Large intestine (tissue), 3 donors: ENCODE measurements at regions not wholly inside any gene's neighbourhood (a gene's known extent, or its start where the extent isn't known, plus 50 kb on each side); places are given as distances from the start of the nearest gene placed in this dataset.

Source experiments
- DNase-seq, 2 donors: peaks; one replicate each; pipeline versions ENCODE4 v3.0.0 to v3.0.0-alpha.2; 2013
- H3K27ac ChIP-seq: one replicate; pipeline ENCODE4 v1.5.1; 2013; ENCODE audit warnings: low read length
- H3K27me3 ChIP-seq: 2 replicates; pipeline ENCODE4 v1.6.1; 2013; ENCODE audit warnings: low read length; ENCODE audit not compliant: control insufficient read depth, insufficient read depth
- H3K36me3 ChIP-seq: 2 replicates; pipeline ENCODE4 v1.6.1; 2013; ENCODE audit warnings: low read length; ENCODE audit not compliant: control insufficient read depth, insufficient read depth
- H3K4me1 ChIP-seq: one replicate; pipeline ENCODE4 v1.6.1; 2013; ENCODE audit warnings: low read length; ENCODE audit not compliant: control insufficient read depth, insufficient read depth
- H3K4me3 ChIP-seq: one replicate; pipeline ENCODE4 v1.5.1; 2013; ENCODE audit warnings: low read length
- H3K9me3 ChIP-seq: one replicate; pipeline ENCODE4 v1.6.1; 2013; ENCODE audit warnings: mild to moderate bottlenecking, low read depth, low read length, moderate library complexity; ENCODE audit not compliant: control insufficient read depth
- WGBS: methylation state at CpG from one replicate; pipeline ENCODE4 v1.1.5; 2013; ENCODE audit warnings: low lambda C conversion rate; ENCODE audit not compliant: insufficient coverage; 5-methylcytosine and 5-hydroxymethylcytosine counted together

- no peaks in the 10 kb centered on the region for H3K27me3 ChIP-seq
- no peaks in the 10 kb centered on the region for H3K36me3 ChIP-seq
- DNase-seq, result no peak
- WGBS, result no CpG with 5 or more reads among the region's 4 CpGs
- H3K27ac ChIP-seq, result no peak overlapping the region
- no peaks in the 10 kb centered on the region for H3K4me1 ChIP-seq
- H3K4me3 ChIP-seq, result no peak overlapping the region
- H3K9me3 ChIP-seq, result no peaks in the 10 kb centered on the region
These were observed 351.1 kb downstream of the GRXCR1 start for GRCh38 chr4:43243433-43244116.

DNA sequence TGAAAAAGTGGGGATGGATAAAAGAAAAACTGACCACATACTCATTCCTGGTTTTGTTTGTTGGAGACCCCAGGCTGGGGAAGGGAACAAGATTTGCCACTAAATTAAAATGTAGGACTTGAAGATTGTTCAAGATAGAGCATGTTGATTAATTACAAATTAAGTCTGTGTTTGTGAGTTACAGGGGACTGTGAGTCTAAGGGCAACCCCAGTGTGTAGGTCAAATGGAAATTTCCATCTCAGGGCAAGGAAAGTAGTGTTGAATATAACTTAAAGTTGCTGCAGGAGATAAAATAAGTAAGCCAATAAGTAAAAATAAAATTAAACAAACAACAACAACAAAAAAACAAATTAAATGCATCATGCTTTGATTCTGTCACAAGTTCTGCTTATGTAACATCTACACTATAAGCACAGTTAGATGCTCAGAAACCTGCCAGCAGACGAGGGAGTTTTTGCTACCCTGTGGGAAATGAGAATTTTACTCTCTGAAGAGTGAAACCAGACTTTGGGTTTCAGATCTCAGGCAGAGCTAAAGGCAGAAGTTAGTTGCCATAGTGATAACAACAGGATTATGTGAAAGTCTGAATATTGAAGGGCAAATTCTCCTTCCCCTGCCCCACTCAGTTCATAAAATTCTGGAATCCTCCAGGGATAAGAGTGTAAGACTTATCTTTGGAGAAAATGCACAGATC is 352.3 kb downstream of the GRXCR1 start:
- Histone ChIP-seq H3K9me3 (no peaks in the 10 kb centered on the region), H3K27ac (no peak overlapping the region), H3K4me1 (no peaks in the 10 kb centered on the region), H3K4me3 (no peak overlapping the region), H3K36me3 (no peaks in the 10 kb centered on the region), H3K27me3 (no peaks in the 10 kb centered on the region)
- no peak for DNase-seq
- WGBS, result no CpG with 5 or more reads among the region's 1 CpG

DNA sequence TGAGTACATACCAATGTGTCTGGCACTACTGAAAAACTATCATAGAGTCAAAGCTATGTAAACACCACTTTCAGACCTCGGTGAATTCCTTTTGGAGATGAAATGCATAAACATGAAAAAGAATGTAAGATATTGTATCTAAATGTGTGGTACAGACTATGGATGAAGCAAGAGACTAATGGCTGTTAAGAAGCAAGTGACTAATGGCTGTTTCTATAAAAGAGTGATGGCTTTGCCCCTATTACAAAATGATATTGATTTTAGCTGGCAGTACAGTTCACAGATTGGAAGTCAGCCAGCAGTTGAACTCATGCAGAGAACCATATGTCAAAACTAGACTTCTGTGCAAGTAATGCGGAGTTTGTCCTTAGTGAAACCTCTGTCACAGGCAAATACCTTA is 359.3 kb downstream of the GRXCR1 start:
- H3K36me3 ChIP-seq, result no peaks in the 10 kb centered on the region
- no peaks in the 10 kb centered on the region for H3K27me3 ChIP-seq
- no peak overlapping the region for H3K4me3 ChIP-seq
- H3K9me3 ChIP-seq, result no peaks in the 10 kb centered on the region
- WGBS, result 83% methylated on average over 1 of the region's 2 CpGs
- DNase-seq, result no peak
- no peak overlapping the region for H3K27ac ChIP-seq
- no peaks in the 10 kb centered on the region for H3K4me1 ChIP-seq

DNA sequence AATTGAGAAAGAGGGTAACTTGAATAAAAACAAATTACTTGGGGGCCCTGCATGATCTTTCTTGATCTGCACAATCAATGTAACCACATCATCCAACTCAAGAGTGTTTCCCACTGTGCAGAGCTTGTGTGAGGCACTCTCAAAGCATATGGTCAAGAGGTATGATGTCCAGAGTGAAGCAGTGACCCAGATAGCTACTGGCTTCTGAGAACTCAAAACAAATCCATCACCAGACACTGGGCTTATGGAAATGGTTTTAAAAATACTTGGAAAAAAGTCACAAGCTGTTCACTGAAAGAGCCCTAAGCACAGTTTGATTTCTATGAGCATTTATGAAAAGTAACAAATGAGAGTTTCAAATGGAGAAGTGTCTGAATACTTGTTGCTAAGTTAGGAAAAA is 361.0 kb downstream of the GRXCR1 start:
- no peaks in the 10 kb centered on the region for H3K4me1 ChIP-seq
- no peaks in the 10 kb centered on the region for H3K36me3 ChIP-seq
- H3K9me3 ChIP-seq, result no peaks in the 10 kb centered on the region
- H3K4me3 ChIP-seq, result no peak overlapping the region
- H3K27ac ChIP-seq, result no peak overlapping the region
- no peaks in the 10 kb centered on the region for H3K27me3 ChIP-seq
- DNase-seq, result no peak

DNA sequence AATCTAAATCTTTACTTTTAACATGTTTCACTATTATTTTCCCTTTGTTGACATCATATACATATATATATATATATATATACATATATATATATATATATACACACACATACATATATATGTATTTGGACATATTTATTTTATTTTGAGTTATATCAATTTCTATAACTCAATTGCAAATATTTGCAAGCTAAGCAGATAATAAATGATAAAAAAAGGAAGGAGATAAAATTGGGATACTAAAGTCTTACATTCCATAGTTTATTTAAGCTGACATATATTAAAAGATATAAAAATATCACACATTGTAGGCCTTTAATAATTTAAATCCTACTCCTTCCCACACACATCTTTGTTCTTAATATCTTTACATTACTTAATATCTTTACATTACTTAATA is 372.2 kb downstream of the GRXCR1 start:
- no peaks in the 10 kb centered on the region for H3K27me3 ChIP-seq
- no peaks in the 10 kb centered on the region for H3K9me3 ChIP-seq
- no peak overlapping the region for H3K4me3 ChIP-seq
- DNase-seq, result no peak
- no peaks in the 10 kb centered on the region for H3K4me1 ChIP-seq
- no peak overlapping the region for H3K27ac ChIP-seq
- H3K36me3 ChIP-seq, result no peaks in the 10 kb centered on the region

- Histone ChIP-seq H3K27ac (no peak overlapping the region), H3K4me1 (no peaks in the 10 kb centered on the region), H3K36me3 (no peaks in the 10 kb centered on the region), H3K4me3 (no peak overlapping the region), H3K27me3 (no peaks in the 10 kb centered on the region), H3K9me3 (no peaks in the 10 kb centered on the region)
- 50% methylated on average over 1 of the region's 1 CpG for WGBS
- no peak for DNase-seq
These were observed 379.4 kb downstream of the GRXCR1 start for GRCh38 chr4:43271946-43272345.

DNA sequence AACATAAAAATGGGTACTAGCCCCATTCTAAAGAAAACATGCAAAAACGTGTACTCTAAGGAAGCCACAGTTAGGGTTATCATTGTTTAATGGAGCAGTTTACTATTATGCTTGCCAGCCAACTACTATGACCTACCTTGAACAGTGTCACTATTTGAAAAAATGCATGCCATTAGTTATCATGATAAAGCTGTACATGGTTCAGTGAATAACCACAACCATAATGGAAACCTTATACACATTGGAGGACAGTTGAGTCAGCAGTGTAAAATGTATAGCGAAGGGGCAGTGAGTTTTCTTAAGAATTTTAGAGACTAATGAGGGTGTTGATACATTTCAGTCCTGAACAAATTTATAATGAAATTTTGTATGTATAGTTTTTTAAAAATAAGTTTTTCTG is 381.9 kb downstream of the GRXCR1 start:
- H3K27me3 ChIP-seq, result no peaks in the 10 kb centered on the region
- no peak overlapping the region for H3K4me3 ChIP-seq
- no peak for DNase-seq
- no peaks in the 10 kb centered on the region for H3K36me3 ChIP-seq
- H3K27ac ChIP-seq, result no peak overlapping the region
- no peaks in the 10 kb centered on the region for H3K4me1 ChIP-seq
- WGBS, result 100% methylated on average over 1 of the region's 2 CpGs
- H3K9me3 ChIP-seq, result no peaks in the 10 kb centered on the region

GRCh38 chr4:43275779-43276178 is 383.3 kb downstream of the GRXCR1 start:
- WGBS, result 60% methylated on average over 1 of the region's 1 CpG
- no peak for DNase-seq
- Histone ChIP-seq H3K4me3 (no peak overlapping the region), H3K9me3 (no peaks in the 10 kb centered on the region), H3K4me1 (no peaks in the 10 kb centered on the region), H3K27ac (no peak overlapping the region), H3K36me3 (no peaks in the 10 kb centered on the region), H3K27me3 (no peaks in the 10 kb centered on the region)

DNA sequence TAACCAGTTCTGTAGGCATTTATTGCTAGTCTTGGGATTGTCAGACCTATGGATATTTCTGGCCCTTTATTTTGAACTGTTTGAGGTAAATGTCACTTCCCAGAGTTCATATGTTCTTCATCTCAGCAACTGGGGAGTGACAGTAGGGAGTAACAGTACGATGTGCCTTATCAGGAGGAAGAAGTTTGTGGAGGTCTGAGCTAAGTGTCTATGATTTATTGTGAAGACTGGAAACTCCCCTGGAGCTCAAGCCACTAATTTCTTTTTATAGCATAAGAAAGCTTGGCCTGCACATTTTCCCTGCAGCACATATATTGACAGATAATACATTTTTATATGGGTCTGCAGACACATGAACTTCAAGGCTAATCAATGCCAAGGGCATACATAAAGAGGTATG is 383.8 kb downstream of the GRXCR1 start:
- H3K27me3 ChIP-seq, result no peaks in the 10 kb centered on the region
- H3K9me3 ChIP-seq, result no peaks in the 10 kb centered on the region
- no peak overlapping the region for H3K27ac ChIP-seq
- DNase-seq, result no peak
- WGBS, result no CpG with 5 or more reads among the region's 1 CpG
- no peaks in the 10 kb centered on the region for H3K36me3 ChIP-seq
- H3K4me3 ChIP-seq, result no peak overlapping the region
- H3K4me1 ChIP-seq, result no peaks in the 10 kb centered on the region

- WGBS, result 100% methylated on average over 1 of the region's 1 CpG
- H3K36me3 ChIP-seq, result no peaks in the 10 kb centered on the region
- H3K27me3 ChIP-seq, result no peaks in the 10 kb centered on the region
- no peaks in the 10 kb centered on the region for H3K4me1 ChIP-seq
- no peaks in the 10 kb centered on the region for H3K9me3 ChIP-seq
- H3K27ac ChIP-seq, result no peak overlapping the region
- no peak for DNase-seq
- H3K4me3 ChIP-seq, result no peak overlapping the region
These were observed 384.5 kb downstream of the GRXCR1 start for GRCh38 chr4:43277003-43277402.

DNA sequence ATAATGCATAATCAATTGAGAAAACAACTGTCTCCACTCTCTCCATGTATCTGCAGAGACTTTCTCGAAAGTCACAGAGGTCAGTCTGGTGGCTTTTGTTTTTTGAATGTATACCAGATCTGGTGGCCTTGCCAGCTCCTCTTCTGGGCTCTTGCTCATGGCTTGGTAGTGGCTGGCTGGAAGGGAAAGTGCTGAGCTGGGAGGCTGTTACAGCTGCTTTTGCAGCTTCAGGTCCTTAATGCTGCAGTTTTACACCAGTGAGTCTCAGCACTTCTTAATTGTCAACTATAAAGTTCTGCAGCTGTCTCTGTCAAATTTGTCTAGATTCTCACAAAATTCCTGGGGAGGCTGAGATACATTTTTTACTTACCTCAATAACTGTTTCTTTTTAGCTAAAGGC is 390.0 kb downstream of the GRXCR1 start:
- no peak overlapping the region for H3K27ac ChIP-seq
- H3K36me3 ChIP-seq, result no peaks in the 10 kb centered on the region
- no CpG with 5 or more reads among the region's 1 CpG for WGBS
- no peak for DNase-seq
- H3K9me3 ChIP-seq, result no peaks in the 10 kb centered on the region
- no peaks in the 10 kb centered on the region for H3K4me1 ChIP-seq
- H3K4me3 ChIP-seq, result no peak overlapping the region
- H3K27me3 ChIP-seq, result no peaks in the 10 kb centered on the region
